ENCODE measurements at regions not wholly inside any gene's neighbourhood (a gene's known extent, or its start where the extent isn't known, plus 50 kb on each side); places are given as distances from the start of the nearest gene placed in this dataset.

GRCh38 chr2:185441486-185442005, 297.1 kb upstream of the FSIP2 start:
- POLR2A ChIA-PET, result no interaction called here
- no peak overlapping the region for H3K4me2 ChIP-seq (ENCODE audit: insufficient read depth, low read length)
- no peaks in the 10 kb centered on the region for H3K4me1 ChIP-seq (ENCODE audit: control insufficient read depth, extremely low read depth, insufficient read depth, low read length)
- no peaks in the 10 kb centered on the region for H4K20me1 ChIP-seq (replicated peaks; ENCODE audit: control insufficient read depth, extremely low read depth, insufficient read depth, low read length)
- H3K9ac ChIP-seq (replicated peaks; ENCODE audit: extremely low read depth, insufficient read depth, low read length), result no peak overlapping the region
- BruUV-seq (replicated peaks), result no TSS peak
- H3K27ac ChIP-seq (ENCODE audit: insufficient read depth, low read depth, low read length), result no peak overlapping the region
- no peak overlapping the region for H3K4me3 ChIP-seq (replicated peaks in 1 of 3; ENCODE audit: insufficient read depth in 1 of 3, low read depth in 1 of 3, low read length in 3 of 3)
- FAIRE-seq (no peak), DNase-seq (ENCODE audit: low read depth, low spot score) (no peak)
- no peaks in the 10 kb centered on the region for H3K27me3 ChIP-seq (ENCODE audit: control insufficient read depth in 2 of 2, insufficient read depth in 2 of 2, low read length in 2 of 2)
- no peaks in the 10 kb centered on the region for H3K9me1 ChIP-seq (replicated peaks; ENCODE audit: control insufficient read depth, extremely low read depth, insufficient read depth, low read length)
- CTCF ChIA-PET, result interaction anchor here (1.0 kb wide), 1 partner anchor 9 kb away, joined by 3 read pairs; no protein-coding TSS in a partner anchor
- no peaks in the 10 kb centered on the region for H3K36me3 ChIP-seq (ENCODE audit: control insufficient read depth in 2 of 2, extremely low read depth in 1 of 2, insufficient read depth in 2 of 2, low read length in 2 of 2)
- H3K79me2 ChIP-seq (ENCODE audit: control insufficient read depth, insufficient read depth, low read length), result no peaks in the 10 kb centered on the region
- intact Hi-C loops (cut with micrococcal nuclease) (no loop called here), dilution Hi-C loops (cut with MboI; ENCODE audit: extremely low pct_ligation_motif_present, low sequenced_read_pairs) (no loop called here)
- no peak overlapping the region for H2AFZ ChIP-seq (ENCODE audit: low read depth, low read length)
- H3K9me3 ChIP-seq (replicated peaks; ENCODE audit: control insufficient read depth, insufficient read depth, low read length), result no peaks in the 10 kb centered on the region
- TF ChIP-seq MAX (IDR thresholded peaks at IDR 0.05; ENCODE audit: insufficient read depth, insufficient read length) (no peak), JUN (IDR thresholded peaks at IDR 0.05; ENCODE audit: borderline replicate concordance, insufficient read depth, insufficient read length, low read depth) (no peak), GATA2 (IDR thresholded peaks at IDR 0.05; ENCODE audit: insufficient read depth, insufficient read length, low read depth, low read length) (no peak), CTCF (IDR thresholded peaks at IDR 0.05; ENCODE audit: extremely low read depth in 1 of 2, insufficient read depth in 1 of 2, low read depth in 1 of 2, low read length in 2 of 2) (no peak), POLR2A (IDR thresholded peaks at IDR 0.05; ENCODE audit: low read depth, low read length) (no peak), POLR2AphosphoS5 (IDR thresholded peaks at IDR 0.05; ENCODE audit: insufficient read depth, low read depth, low read length) (no peak), EZH2 (IDR thresholded peaks at IDR 0.05; ENCODE audit: borderline replicate concordance, low read depth, low read length, severe bottlenecking) (no peak), MYC (IDR thresholded peaks at IDR 0.05; ENCODE audit: low read depth, low read length) (no peak), FOS (IDR thresholded peaks at IDR 0.05; ENCODE audit: borderline replicate concordance, insufficient read depth, low read length) (no peak)

Data from endothelial cell of umbilical vein (primary cell).